DND-41 (cell line): ENCODE measurements at regions not wholly inside any gene's neighbourhood (a gene's known extent, or its start where the extent isn't known, plus 50 kb on each side); places are given as distances from the start of the nearest gene placed in this dataset.

Experiments
- CTCF ChIP-seq: IDR thresholded peaks from 2 replicates; pipeline ENCODE4 v1.5.1; 2012; ENCODE audit warnings: borderline replicate concordance, low read length, moderate library complexity, mild to moderate bottlenecking; ENCODE audit not compliant: poor library complexity, severe bottlenecking; ENCODE audit errors: extremely low read depth
- EZH2 ChIP-seq: IDR thresholded peaks from 3 replicates; pipeline ENCODE4 v1.6.1; 2012; ENCODE audit warnings: borderline replicate concordance, low read depth, mild to moderate bottlenecking, moderate library complexity, low read length, inconsistent platforms; ENCODE audit not compliant: severe bottlenecking

GRCh38 chr22:27258616-27259172 lies 542.9 kb downstream of the MN1 start:
- TF ChIP-seq CTCF = no peak
- no peak for TF ChIP-seq EZH2
